GM12864 (cell line): ENCODE measurements at regions not wholly inside any gene's neighbourhood (a gene's known extent, or its start where the extent isn't known, plus 50 kb on each side); places are given as distances from the start of the nearest gene placed in this dataset.

Source experiments
- DNase-seq: peaks from one replicate; pipeline ENCODE4 v3.0.0-alpha.2; 2011; ENCODE audit warnings: low read depth
- H3K4me3 ChIP-seq: 2 replicates; pipeline ENCODE4 v1.5.1; 2011; ENCODE audit warnings: mild to moderate bottlenecking, low read depth, low read length, control low read depth
- CTCF ChIP-seq: IDR thresholded peaks from 2 replicates; pipeline ENCODE4 v1.5.1; 2011; ENCODE audit warnings: low read depth, mild to moderate bottlenecking, moderate library complexity, low read length, control low read depth, inconsistent platforms; ENCODE audit errors: missing control alignments

- TF ChIP-seq CTCF: no peak
- no peak for DNase-seq
- no peak overlapping the region for H3K4me3 ChIP-seq
Measured at GRCh38 chr17:71187145-71187878, 933.5 kb upstream of the SOX9 start.

GRCh38 chr17:71188811-71189492, 931.9 kb upstream of the SOX9 start:
- DNase-seq: no peak
- H3K4me3 ChIP-seq: no peak overlapping the region
- TF ChIP-seq CTCF: no peak

- TF ChIP-seq CTCF: no peak
- no peak overlapping the region for H3K4me3 ChIP-seq
- DNase-seq: no peak
Measured at GRCh38 chr17:71189493-71189831, 931.4 kb upstream of the SOX9 start.

GRCh38 chr17:71192039-71192555, 928.7 kb upstream of the SOX9 start:
- no peak for TF ChIP-seq CTCF
- H3K4me3 ChIP-seq: no peak overlapping the region
- DNase-seq: no peak

GRCh38 chr17:71192848-71193247, 928.0 kb upstream of the SOX9 start:
- no peak for TF ChIP-seq CTCF
- H3K4me3 ChIP-seq: no peak overlapping the region
- no peak for DNase-seq

GRCh38 chr17:71200597-71200996, 920.2 kb upstream of the SOX9 start:
- no peak overlapping the region for H3K4me3 ChIP-seq
- DNase-seq: no peak
- no peak for TF ChIP-seq CTCF

- DNase-seq: no peak
- TF ChIP-seq CTCF: no peak
- no peak overlapping the region for H3K4me3 ChIP-seq
Measured at GRCh38 chr17:71201639-71202038, 919.2 kb upstream of the SOX9 start.
